GM21528 (cell line): ENCODE measurements at regions not wholly inside any gene's neighbourhood (a gene's known extent, or its start where the extent isn't known, plus 50 kb on each side); places are given as distances from the start of the nearest gene placed in this dataset.
A peak's percentile ranks its signal among the peaks of the same experiment; 100 is the strongest.

Experiments used
- ATAC-seq: cut with Tn5 transposase; IDR thresholded peaks from one replicate; pipeline ENCODE4 v1.9.1; 2021; ENCODE audit warnings: mild to moderate bottlenecking, moderate library complexity; ENCODE audit not compliant: unreplicated experiment, low FRiP score

GRCh38 chr5:125150041-125150669 is 403.7 kb upstream of the ZNF608 start:
- ATAC-seq, result no peak

GRCh38 chr5:125151150-125151900 is 404.9 kb upstream of the ZNF608 start:
- peak; percentile 24 for ATAC-seq

DNA sequence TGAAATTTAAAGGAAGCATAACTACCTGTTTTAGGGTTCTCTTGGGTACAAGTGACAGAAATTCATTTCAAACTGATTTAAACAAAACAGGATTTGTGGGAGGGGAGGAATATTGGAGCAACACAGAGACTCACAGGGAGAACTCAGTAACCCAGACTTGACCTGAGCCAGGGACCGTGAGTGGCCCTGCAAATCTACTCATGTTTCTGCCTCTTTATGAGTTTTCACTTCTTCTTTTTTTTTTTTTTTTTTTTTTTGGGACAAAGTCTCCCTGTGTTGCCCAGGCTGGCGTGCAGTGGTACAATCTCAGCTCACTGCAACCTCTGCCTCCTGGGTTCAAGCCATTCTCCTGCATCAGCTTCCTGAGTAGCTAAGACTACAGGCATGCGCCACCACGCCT is 405.6 kb upstream of the ZNF608 start:
- peak; percentile 91 for ATAC-seq

GRCh38 chr5:125152461-125153189 is 406.2 kb upstream of the ZNF608 start:
- ATAC-seq, result no peak

DNA sequence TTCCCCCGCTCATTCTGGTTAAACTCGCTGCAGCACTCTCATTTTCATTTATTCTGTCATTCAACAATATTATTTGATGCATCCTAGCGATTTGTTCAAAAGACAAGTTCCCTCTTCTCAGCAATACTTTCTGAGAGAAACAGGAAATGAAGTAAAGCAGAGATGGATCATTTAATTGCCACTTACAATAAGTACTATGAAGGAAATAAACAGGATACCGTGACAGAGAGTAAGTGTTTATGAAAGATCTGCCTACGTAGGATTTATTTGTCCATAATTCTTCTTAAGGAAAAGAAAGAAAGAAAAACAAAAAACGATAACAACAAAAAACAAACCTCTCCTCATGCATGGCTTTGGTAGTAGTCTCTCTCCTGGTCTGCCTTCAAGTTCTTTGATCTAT is 406.8 kb upstream of the ZNF608 start:
- ATAC-seq, result no peak

- ATAC-seq, result no peak
Measured at GRCh38 chr5:125154301-125155110, 408.1 kb upstream of the ZNF608 start.

GRCh38 chr5:125160787-125161502 is 414.5 kb upstream of the ZNF608 start:
- no peak for ATAC-seq

DNA sequence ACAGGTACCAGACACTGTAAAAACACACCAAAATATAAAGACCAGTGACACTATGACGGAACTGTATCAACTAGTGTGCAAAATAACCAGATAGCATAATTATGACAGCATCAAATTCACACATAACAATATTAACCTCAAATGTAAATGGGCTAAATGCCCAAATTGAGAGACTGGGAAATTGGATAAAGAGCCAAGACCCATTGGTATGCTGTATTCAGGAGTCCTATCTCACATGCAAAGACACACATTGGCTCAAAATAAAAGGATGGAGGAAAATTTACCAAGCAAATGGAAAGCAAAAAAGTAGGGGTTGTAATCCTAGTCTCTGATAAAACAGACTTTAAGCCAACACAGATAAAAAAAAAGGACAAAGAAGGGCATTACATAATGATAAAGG is 416.3 kb upstream of the ZNF608 start:
- ATAC-seq, result no peak

GRCh38 chr5:125169396-125169795 is 423.0 kb upstream of the ZNF608 start:
- ATAC-seq, result no peak

DNA sequence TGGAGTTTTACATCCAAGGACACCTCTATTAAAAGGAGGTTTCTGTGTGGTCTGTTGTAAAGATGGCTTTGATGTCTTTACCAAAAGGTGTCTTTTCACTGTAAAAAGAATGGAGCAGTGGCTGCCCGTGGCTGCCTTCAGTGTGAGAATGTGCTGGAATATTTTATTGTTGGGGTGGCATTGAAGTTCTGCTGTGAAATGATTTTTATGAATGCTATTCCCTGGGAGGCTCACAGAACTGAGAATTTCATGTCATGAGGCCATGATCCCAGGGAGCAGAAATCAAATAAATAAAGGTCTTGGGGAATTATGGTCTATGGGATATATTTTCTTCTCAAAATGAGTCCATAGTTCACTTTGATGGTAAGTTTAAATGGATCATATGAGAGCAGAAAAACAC is 425.2 kb upstream of the ZNF608 start:
- ATAC-seq, result no peak

DNA sequence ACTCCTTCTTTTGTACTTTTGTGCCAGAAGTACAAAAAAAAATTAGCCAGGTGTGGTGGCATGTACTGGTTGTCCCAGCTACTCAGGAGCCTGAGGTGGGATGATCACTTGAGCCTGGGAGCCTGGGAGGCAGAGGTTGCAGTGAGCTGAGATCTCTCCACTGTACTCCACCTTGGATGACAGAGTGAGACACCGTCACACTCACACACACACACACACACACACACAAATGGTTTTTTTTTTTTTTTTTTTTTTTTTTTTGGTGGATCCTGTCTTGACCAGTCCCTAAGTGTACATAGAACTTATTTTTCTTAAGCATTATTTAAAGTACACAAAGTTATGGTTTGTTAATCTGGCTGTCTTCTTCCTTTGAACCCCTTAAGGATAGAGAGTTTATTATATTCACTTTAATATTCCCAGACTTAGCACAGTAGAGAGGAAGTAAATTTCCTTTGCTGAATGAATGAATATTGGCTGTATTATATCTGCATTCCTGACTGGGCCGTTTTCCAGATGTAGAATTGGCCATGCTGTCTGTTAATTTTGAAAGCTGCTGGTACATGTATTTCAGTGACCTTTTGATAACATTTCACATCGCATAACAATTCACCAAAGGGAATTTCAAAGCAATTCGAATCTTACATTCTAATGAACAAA is 429.0 kb upstream of the ZNF608 start:
- no peak for ATAC-seq

DNA sequence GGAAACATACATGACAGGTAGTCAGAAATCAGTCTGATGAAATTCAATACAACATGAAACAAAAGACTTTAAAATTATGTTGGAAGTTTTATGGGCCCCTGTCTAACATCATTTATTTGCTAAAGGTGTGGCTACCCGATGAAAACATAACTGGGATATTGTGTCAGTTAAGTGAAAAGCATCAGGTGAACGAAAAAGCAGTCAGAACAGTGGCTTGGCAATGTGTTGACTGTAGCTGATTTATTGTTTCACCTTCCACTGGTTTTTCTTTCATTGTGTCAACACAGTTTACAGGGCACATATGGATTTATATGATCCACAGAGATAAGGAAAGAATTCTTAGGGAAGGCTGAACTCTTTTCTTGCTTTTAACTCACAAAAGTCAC is 429.6 kb upstream of the ZNF608 start:
- no peak for ATAC-seq

DNA sequence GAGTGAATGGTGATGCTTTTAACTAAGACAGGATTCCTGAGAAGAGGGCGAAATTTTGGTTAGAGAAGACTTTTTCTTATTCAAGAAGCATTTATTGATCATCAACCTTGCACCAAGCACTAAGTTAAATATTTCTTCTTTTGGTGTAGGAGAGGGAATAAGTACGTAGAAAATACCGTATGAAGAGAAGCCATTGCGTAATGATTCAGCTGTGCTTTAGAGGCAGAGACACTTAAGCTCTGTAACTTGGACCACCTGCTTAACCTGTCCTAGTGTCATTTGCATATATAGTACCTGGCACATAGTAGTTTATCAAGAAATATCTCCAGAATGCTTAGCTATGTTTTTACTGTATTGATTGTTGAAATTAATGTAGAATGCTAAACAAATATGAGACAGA is 430.9 kb upstream of the ZNF608 start:
- no peak for ATAC-seq

GRCh38 chr5:125179612-125180011 is 433.2 kb upstream of the ZNF608 start:
- ATAC-seq, result no peak

DNA sequence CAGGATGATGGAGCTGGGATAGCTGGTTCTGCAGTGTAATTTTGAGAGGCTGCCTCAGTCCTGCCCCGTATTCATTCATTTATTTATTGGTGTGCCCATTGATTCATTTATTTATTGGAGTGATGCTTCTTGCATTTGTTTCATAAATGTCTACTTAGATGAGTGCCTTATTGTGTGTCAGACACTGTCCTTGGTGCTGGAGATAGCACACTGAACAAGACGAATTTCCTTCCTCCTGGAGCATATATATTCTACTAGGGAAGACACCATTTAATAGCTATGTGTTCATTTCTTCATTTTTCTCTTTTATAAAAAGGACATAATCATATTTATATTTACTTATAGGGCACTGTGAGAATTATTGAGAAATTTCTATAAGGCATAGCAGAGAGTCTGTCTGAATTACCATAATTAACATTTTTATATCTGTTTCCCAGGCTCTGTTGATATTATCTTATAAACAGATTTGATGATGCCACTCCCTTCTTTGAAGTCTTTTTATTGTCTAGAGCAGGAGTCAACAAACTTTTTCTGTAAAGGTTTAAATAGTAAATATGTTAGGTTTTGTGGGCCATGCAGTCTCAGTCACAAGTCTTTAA is 433.9 kb upstream of the ZNF608 start:
- ATAC-seq, result no peak

DNA sequence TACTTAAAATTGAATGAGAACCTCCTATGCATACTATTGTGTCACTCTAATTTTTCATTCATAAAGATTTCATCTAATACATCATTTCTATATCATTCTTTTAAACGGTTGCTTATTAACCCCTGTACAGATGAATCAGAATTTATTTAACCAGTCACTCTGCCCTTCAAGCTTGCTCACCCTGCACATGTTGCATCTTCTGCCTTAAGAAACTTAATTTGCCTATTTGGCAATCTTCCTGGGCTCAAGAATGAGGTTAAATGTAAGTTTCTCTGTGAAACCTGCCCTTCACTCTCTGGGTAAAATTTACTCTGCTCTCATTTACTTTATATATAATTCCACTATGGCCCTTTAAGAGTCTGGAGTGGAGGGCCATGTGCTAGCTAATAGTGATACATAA is 434.7 kb upstream of the ZNF608 start:
- no peak for ATAC-seq

- no peak for ATAC-seq
Measured at GRCh38 chr5:125181955-125182354, 435.5 kb upstream of the ZNF608 start.

- no peak for ATAC-seq
Measured at GRCh38 chr5:125185740-125186139, 439.3 kb upstream of the ZNF608 start.

GRCh38 chr5:125186911-125187375 is 440.5 kb upstream of the ZNF608 start:
- no peak for ATAC-seq
